ENCODE measurements at regions not wholly inside any gene's neighbourhood (a gene's known extent, or its start where the extent isn't known, plus 50 kb on each side); places are given as distances from the start of the nearest gene placed in this dataset.
"Not testable (repeated sequence)": the region's sequence is repeated elsewhere in the genome, so short reads cannot be mapped to it uniquely, and the experiment has no call there.

- DNase-seq (ENCODE audit: low read depth), result no peak
- no peak for TF ChIP-seq CTCF (IDR thresholded peaks at IDR 0.05; ENCODE audit: insufficient read depth, low read depth, low read length, missing control alignments)
- H3K4me3 ChIP-seq (ENCODE audit: low read length), result no peak overlapping the region
Measured at GRCh38 chr17:52982331-52982730, 823.8 kb upstream of the CA10 start.

GRCh38 chr17:52979921-52980320 lies 821.4 kb upstream of the CA10 start:
- H3K4me3 ChIP-seq (ENCODE audit: low read length), result no peak overlapping the region
- DNase-seq (ENCODE audit: low read depth), result no peak
- no peak for TF ChIP-seq CTCF (IDR thresholded peaks at IDR 0.05; ENCODE audit: insufficient read depth, low read depth, low read length, missing control alignments)

GRCh38 chr17:52965856-52966255 lies 807.3 kb upstream of the CA10 start:
- TF ChIP-seq CTCF (IDR thresholded peaks at IDR 0.05; ENCODE audit: insufficient read depth, low read depth, low read length, missing control alignments), result no peak
- no peak overlapping the region for H3K4me3 ChIP-seq (ENCODE audit: low read length)
- no peak for DNase-seq (ENCODE audit: low read depth)

- not testable (repeated sequence) for DNase-seq (ENCODE audit: low read depth); H3K4me3 ChIP-seq (ENCODE audit: low read length)
Measured at GRCh38 chr17:52961751-52962150, 803.2 kb upstream of the CA10 start.

- H3K4me3 ChIP-seq (ENCODE audit: low read length), result no peak overlapping the region
- TF ChIP-seq CTCF (IDR thresholded peaks at IDR 0.05; ENCODE audit: insufficient read depth, low read depth, low read length, missing control alignments), result no peak
- no peak for DNase-seq (ENCODE audit: low read depth)
Measured at GRCh38 chr17:52957411-52957810, 798.9 kb upstream of the CA10 start.

- DNase-seq (ENCODE audit: low read depth), result no peak
- H3K4me3 ChIP-seq (ENCODE audit: low read length), result no peak overlapping the region
- no peak for TF ChIP-seq CTCF (IDR thresholded peaks at IDR 0.05; ENCODE audit: insufficient read depth, low read depth, low read length, missing control alignments)
Measured at GRCh38 chr17:52947418-52947817, 788.9 kb upstream of the CA10 start.

- no peak for DNase-seq (ENCODE audit: low read depth)
- no peak for TF ChIP-seq CTCF (IDR thresholded peaks at IDR 0.05; ENCODE audit: insufficient read depth, low read depth, low read length, missing control alignments)
- H3K4me3 ChIP-seq (ENCODE audit: low read length), result no peak overlapping the region
Measured at GRCh38 chr17:52938623-52939230, 780.2 kb upstream of the CA10 start.

Data from epithelial cell of esophagus (primary cell).